GM10266 (cell line): ENCODE measurements at regions not wholly inside any gene's neighbourhood (a gene's known extent, or its start where the extent isn't known, plus 50 kb on each side); places are given as distances from the start of the nearest gene placed in this dataset.

Experiments
- DNase-seq: peaks from one replicate; pipeline ENCODE4 v3.0.0; 2012; ENCODE audit errors: extremely low spot score
- TF ChIP-seq, protein P1 (sequence below): IDR thresholded peaks from 2 replicates; pipeline ENCODE4 v1.5.1; 2012; ENCODE audit warnings: mild to moderate bottlenecking, low read depth; ENCODE audit not compliant: control insufficient read depth, insufficient read depth; ENCODE audit errors: missing control alignments

DNA sequence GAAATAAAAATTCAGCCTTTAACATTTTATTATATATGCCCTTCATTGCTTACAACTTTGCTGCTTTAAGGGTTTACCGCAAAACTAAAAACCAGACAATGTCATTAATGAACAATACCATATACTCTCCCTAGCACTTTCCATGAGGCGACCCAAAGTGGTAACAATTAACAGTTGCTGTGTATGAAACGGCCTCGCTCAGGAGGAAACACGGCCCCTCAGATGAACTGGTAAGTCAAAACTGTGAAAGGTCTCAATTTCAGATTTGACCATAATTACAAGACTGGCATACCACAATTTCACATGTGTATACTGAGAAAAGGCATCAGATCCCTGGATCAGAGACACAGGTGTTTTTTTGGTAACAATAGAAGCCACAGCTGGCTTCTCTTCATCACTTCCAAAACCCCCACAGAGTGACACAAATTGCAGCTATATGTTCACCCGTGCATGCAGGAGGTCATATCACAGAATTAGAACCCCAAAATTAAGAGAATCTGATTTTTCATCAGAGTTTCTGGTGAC, 611.9 kb upstream of the ADAMTS5 start:
- no peak for DNase-seq
- TF ChIP-seq, protein P1, sequence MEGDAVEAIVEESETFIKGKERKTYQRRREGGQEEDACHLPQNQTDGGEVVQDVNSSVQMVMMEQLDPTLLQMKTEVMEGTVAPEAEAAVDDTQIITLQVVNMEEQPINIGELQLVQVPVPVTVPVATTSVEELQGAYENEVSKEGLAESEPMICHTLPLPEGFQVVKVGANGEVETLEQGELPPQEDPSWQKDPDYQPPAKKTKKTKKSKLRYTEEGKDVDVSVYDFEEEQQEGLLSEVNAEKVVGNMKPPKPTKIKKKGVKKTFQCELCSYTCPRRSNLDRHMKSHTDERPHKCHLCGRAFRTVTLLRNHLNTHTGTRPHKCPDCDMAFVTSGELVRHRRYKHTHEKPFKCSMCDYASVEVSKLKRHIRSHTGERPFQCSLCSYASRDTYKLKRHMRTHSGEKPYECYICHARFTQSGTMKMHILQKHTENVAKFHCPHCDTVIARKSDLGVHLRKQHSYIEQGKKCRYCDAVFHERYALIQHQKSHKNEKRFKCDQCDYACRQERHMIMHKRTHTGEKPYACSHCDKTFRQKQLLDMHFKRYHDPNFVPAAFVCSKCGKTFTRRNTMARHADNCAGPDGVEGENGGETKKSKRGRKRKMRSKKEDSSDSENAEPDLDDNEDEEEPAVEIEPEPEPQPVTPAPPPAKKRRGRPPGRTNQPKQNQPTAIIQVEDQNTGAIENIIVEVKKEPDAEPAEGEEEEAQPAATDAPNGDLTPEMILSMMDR, result no peak

GRCh38 chr21:27572696-27573095, 605.8 kb upstream of the ADAMTS5 start:
- TF ChIP-seq, protein P1, result no peak
- DNase-seq, result no peak

DNA sequence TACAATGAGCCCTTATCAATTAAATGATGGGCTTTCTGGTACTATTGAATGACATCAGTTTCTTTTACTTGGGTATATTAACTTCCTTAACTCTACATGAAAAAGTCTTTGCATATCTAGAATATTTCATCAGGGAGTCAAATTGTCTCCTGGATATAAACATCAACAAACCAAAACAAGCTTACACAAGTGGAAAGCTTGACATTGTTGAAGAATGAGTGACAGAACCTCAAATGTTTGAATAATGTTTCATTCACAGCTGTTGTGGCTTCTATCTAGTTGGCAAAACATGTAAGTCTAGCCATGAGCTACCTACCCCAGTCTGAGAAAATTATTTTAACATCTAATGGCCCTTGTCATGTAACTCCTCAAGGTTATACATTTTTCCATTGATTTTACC, 604.8 kb upstream of the ADAMTS5 start:
- TF ChIP-seq, protein P1, result no peak
- DNase-seq, result no peak

DNA sequence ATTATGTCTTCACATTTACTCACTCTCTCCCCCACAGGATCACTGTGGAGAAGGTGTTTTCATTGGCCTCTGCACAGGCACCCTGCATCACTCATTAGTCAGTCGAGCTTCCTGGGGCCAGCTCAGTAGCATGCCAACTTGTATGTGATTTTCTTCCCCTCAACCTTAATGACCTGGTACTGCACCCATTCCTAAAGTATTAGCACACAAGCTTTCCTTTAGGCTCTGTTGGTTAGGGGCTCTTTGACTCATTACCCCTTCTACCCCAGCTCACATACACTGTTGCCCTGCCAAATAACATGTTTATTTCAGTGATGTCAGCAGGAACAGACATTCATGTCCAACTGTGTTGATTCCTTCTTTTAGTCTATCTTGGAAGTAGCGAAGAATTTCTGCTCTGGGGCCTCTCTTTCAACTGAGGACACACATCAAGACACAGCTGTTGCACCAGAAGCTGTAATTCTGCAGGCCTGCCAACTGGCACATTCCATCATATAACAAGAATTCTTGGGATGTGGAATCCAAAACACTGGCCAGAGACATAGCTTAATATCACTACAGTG, 603.5 kb upstream of the ADAMTS5 start:
- no peak for DNase-seq
- TF ChIP-seq, protein P1, result no peak

DNA sequence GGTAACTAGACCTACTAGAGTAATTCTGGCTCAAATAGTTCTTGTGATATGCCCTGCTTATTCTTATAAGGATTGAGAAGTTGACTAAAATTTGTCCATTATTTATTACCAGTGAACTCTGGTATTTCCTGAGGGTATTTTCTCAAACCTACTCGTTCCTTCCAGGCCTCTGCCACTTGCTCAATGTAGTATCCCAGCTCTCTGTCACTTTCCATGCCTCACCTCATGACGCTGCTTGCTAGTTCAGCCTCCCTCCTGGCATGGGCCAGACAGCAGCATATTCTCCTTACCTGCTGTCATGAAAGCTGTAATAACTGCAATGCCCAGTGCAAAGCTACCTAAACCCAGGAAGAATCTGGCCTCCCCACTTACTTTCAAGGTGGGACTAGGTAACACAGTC, 602.9 kb upstream of the ADAMTS5 start:
- DNase-seq, result no peak
- TF ChIP-seq, protein P1, result no peak

DNA sequence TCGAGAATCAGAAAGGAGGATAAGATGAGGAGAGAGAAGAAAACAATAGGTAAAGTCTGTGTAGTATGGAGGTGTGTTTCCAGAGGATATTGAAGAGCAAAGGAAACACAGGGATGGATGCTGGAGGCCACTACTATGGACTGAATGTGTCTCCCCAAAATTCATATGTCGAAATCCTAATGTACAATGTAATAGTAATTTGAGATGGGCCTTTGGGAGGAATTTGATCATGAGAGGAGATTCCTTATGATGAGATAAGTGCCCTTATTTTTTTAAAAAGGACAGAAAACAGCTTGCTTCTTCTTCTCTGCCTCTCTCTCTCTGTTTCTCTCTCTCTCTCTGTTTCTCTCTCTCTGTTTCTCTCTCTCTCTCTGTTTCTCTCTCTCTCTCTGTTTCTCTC, 602.2 kb upstream of the ADAMTS5 start:
- TF ChIP-seq, protein P1, result no peak
- DNase-seq, result no peak

- DNase-seq, result no peak
- TF ChIP-seq, protein P1, result no peak
Measured at GRCh38 chr21:27567381-27567780, 600.5 kb upstream of the ADAMTS5 start.
